Neural crest cell (in vitro differentiated cells): ENCODE measurements at regions not wholly inside any gene's neighbourhood (a gene's known extent, or its start where the extent isn't known, plus 50 kb on each side); places are given as distances from the start of the nearest gene placed in this dataset.

ENCODE experiments used
- DNase-seq: peaks from one replicate; pipeline ENCODE4 v3.0.0; 2021; ENCODE audit warnings: low read depth, mixed read lengths, low spot score
- H3K27ac Mint-ChIP-seq: one replicate; pipeline ENCODE4 v1.8.0; 2021; ENCODE audit warnings: mild to moderate bottlenecking, mixed read lengths; ENCODE audit not compliant: unreplicated experiment
- H3K27me3 Mint-ChIP-seq: 2 replicates; pipeline ENCODE4 v1.8.0; 2021; ENCODE audit warnings: low read depth, mild to moderate bottlenecking, mixed read lengths
- H3K36me3 Mint-ChIP-seq: 2 replicates; pipeline ENCODE4 v1.8.0; 2021; ENCODE audit warnings: low read depth, mild to moderate bottlenecking, mixed read lengths
- H3K4me1 Mint-ChIP-seq: 2 replicates; pipeline ENCODE4 v1.8.0; 2021; ENCODE audit warnings: mixed read lengths
- H3K4me3 Mint-ChIP-seq: one replicate; pipeline ENCODE4 v1.8.0; 2021; ENCODE audit warnings: mild to moderate bottlenecking, mixed read lengths
- H3K9me3 Mint-ChIP-seq: 2 replicates; pipeline ENCODE4 v1.8.0; 2021; ENCODE audit warnings: mixed read lengths
- CTCF ChIP-seq: fragments of 200-600 bp; sonication (generic); conservative IDR thresholded peaks from 2 replicates; pipeline ENCODE4 v1.5.0; 2021; ENCODE audit warnings: antibody characterized with exemption, mild to moderate bottlenecking

- Mint-ChIP-seq H3K4me3 (no peak overlapping the region), H3K4me1 (no peaks in the 10 kb centered on the region), H3K27me3 (no peaks in the 10 kb centered on the region), H3K9me3 (peaks cover 2% of the 10 kb centered on the region), H3K27ac (no peak overlapping the region), H3K36me3 (peaks cover under 1% of the 10 kb centered on the region)
- TF ChIP-seq CTCF, result no peak
- no peak for DNase-seq
Observed at GRCh38 chr6:123747515-123747914, 56.1 kb upstream of the NKAIN2 start.

- Mint-ChIP-seq H3K4me3 (no peak overlapping the region), H3K4me1 (no peaks in the 10 kb centered on the region), H3K9me3 (no peaks in the 10 kb centered on the region), H3K27ac (no peak overlapping the region), H3K36me3 (no peaks in the 10 kb centered on the region), H3K27me3 (no peaks in the 10 kb centered on the region)
- TF ChIP-seq CTCF, result no peak
- no peak for DNase-seq
Observed at GRCh38 chr6:123745895-123746294, 57.8 kb upstream of the NKAIN2 start.

GRCh38 chr6:123744840-123745239 is 58.8 kb upstream of the NKAIN2 start:
- Mint-ChIP-seq H3K4me1 (no peaks in the 10 kb centered on the region), H3K36me3 (no peaks in the 10 kb centered on the region), H3K9me3 (no peaks in the 10 kb centered on the region), H3K4me3 (no peak overlapping the region), H3K27me3 (no peaks in the 10 kb centered on the region), H3K27ac (no peak overlapping the region)
- no peak for TF ChIP-seq CTCF
- DNase-seq, result no peak

- Mint-ChIP-seq H3K36me3 (no peaks in the 10 kb centered on the region), H3K27me3 (no peaks in the 10 kb centered on the region), H3K9me3 (no peaks in the 10 kb centered on the region), H3K4me1 (no peaks in the 10 kb centered on the region), H3K4me3 (no peak overlapping the region), H3K27ac (no peak overlapping the region)
- TF ChIP-seq CTCF, result no peak
- DNase-seq, result no peak
Observed at GRCh38 chr6:123742626-123743025, 61.0 kb upstream of the NKAIN2 start.

GRCh38 chr6:123733180-123733579 is 70.5 kb upstream of the NKAIN2 start:
- H3K36me3 Mint-ChIP-seq, result no peaks in the 10 kb centered on the region
- H3K4me3 Mint-ChIP-seq, result no peak overlapping the region
- DNase-seq, result no peak

More at GRCh38 chr6:123733180-123733579, 70.5 kb upstream of the NKAIN2 start:
- Mint-ChIP-seq H3K9me3 (peaks cover 5% of the 10 kb centered on the region), H3K4me1 (no peaks in the 10 kb centered on the region), H3K27ac (no peak overlapping the region), H3K27me3 (no peaks in the 10 kb centered on the region)
- no peak for TF ChIP-seq CTCF
